ENCODE measurements at regions not wholly inside any gene's neighbourhood (a gene's known extent, or its start where the extent isn't known, plus 50 kb on each side); places are given as distances from the start of the nearest gene placed in this dataset.

DNA sequence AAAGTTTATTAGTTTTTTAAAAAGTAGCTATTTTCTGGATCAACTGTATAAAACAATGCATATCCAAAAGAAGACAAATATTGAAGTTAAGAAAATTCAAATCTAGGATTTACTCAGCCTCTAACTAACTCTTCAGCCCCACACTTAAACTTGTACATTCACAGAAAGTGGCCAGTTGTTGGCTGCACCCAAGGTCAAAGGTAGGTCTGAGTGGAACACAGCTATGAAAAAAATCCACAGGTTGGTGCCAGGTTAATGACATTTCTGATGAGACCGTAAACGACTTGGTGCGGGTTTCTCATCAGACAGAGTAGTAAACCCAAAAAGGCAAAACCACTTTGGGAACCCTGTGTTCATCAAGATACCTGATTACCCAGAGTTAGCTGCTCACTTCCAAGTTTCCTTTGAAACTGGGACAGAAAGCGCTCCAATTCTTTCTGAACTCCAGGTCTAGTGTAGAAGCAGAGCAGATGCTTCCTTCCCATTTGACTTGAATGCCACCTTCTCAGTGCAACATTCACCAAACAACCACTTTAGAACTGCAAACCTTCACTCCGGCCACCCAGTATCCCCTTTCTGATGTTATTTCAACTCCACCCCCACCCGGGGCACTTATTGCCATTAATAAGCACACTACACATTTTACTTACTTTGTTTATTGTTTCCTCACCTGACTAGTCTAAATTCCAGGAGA lies 208.3 kb upstream of the STARD13 start:
- no peak for TF ChIP-seq TAF1 (IDR thresholded peaks at IDR 0.05; ENCODE audit: borderline replicate concordance, insufficient read depth, low read length)
- TF ChIP-seq, protein P1, sequence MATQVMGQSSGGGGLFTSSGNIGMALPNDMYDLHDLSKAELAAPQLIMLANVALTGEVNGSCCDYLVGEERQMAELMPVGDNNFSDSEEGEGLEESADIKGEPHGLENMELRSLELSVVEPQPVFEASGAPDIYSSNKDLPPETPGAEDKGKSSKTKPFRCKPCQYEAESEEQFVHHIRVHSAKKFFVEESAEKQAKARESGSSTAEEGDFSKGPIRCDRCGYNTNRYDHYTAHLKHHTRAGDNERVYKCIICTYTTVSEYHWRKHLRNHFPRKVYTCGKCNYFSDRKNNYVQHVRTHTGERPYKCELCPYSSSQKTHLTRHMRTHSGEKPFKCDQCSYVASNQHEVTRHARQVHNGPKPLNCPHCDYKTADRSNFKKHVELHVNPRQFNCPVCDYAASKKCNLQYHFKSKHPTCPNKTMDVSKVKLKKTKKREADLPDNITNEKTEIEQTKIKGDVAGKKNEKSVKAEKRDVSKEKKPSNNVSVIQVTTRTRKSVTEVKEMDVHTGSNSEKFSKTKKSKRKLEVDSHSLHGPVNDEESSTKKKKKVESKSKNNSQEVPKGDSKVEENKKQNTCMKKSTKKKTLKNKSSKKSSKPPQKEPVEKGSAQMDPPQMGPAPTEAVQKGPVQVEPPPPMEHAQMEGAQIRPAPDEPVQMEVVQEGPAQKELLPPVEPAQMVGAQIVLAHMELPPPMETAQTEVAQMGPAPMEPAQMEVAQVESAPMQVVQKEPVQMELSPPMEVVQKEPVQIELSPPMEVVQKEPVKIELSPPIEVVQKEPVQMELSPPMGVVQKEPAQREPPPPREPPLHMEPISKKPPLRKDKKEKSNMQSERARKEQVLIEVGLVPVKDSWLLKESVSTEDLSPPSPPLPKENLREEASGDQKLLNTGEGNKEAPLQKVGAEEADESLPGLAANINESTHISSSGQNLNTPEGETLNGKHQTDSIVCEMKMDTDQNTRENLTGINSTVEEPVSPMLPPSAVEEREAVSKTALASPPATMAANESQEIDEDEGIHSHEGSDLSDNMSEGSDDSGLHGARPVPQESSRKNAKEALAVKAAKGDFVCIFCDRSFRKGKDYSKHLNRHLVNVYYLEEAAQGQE (IDR thresholded peaks at IDR 0.05; ENCODE audit: insufficient read depth in 1 of 2, low read depth in 2 of 2, low read length in 2 of 2), result no peak
- TF ChIP-seq POLR2AphosphoS5 (IDR thresholded peaks at IDR 0.05; ENCODE audit: low read depth, low read length), result no peak
- TF ChIP-seq FOXP2 (optimal IDR thresholded peaks at IDR 0.05; ENCODE audit: borderline replicate concordance, extremely low read depth, extremely low read length, insufficient read depth), result no peak
- TF ChIP-seq SIN3A (IDR thresholded peaks at IDR 0.05; ENCODE audit: borderline replicate concordance, insufficient read depth, low read length), result no peak

GRCh38 chr13:33494596-33495204 lies 209.1 kb upstream of the STARD13 start:
- peak; percentile 20 for TF ChIP-seq FOXP2 (optimal IDR thresholded peaks at IDR 0.05; ENCODE audit: borderline replicate concordance, extremely low read depth, extremely low read length, insufficient read depth)
- no peak for TF ChIP-seq POLR2AphosphoS5 (IDR thresholded peaks at IDR 0.05; ENCODE audit: low read depth, low read length)
- no peak for TF ChIP-seq TAF1 (IDR thresholded peaks at IDR 0.05; ENCODE audit: borderline replicate concordance, insufficient read depth, low read length)
- TF ChIP-seq SIN3A (IDR thresholded peaks at IDR 0.05; ENCODE audit: borderline replicate concordance, insufficient read depth, low read length), result no peak
- TF ChIP-seq, protein P1 (IDR thresholded peaks at IDR 0.05; ENCODE audit: insufficient read depth in 1 of 2, low read depth in 2 of 2, low read length in 2 of 2), result peak in 1 of 2 experiments; percentile 58; a peak in 1 of 4 replicates

DNA sequence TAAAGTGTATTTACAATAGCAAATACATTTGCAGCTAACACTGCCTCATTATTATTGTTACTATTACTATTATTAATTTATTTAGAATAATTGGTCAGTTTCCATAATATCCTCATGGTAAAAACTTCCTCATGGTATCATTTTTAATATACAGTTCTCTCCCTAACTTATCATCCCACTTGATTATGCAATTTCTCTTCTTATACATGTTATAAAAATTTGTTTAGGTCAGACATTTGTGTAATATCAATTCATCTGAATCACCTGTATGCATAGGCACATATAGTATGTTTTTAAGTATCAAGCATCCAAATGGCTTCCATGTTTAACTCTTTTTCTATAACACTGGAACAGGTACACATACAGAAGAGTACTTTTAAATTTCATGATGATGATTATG lies 210.8 kb upstream of the STARD13 start:
- TF ChIP-seq, protein P1 (IDR thresholded peaks at IDR 0.05; ENCODE audit: insufficient read depth in 1 of 2, low read depth in 2 of 2, low read length in 2 of 2), result no peak
- TF ChIP-seq POLR2AphosphoS5 (IDR thresholded peaks at IDR 0.05; ENCODE audit: low read depth, low read length) (no peak), FOXP2 (optimal IDR thresholded peaks at IDR 0.05; ENCODE audit: borderline replicate concordance, extremely low read depth, extremely low read length, insufficient read depth) (no peak), SIN3A (IDR thresholded peaks at IDR 0.05; ENCODE audit: borderline replicate concordance, insufficient read depth, low read length) (no peak), TAF1 (IDR thresholded peaks at IDR 0.05; ENCODE audit: borderline replicate concordance, insufficient read depth, low read length) (no peak)

- TF ChIP-seq POLR2AphosphoS5 (IDR thresholded peaks at IDR 0.05; ENCODE audit: low read depth, low read length) (no peak), TAF1 (IDR thresholded peaks at IDR 0.05; ENCODE audit: borderline replicate concordance, insufficient read depth, low read length) (peak; percentile 36; the same call in 1 of the 2 replicates), FOXP2 (optimal IDR thresholded peaks at IDR 0.05; ENCODE audit: borderline replicate concordance, extremely low read depth, extremely low read length, insufficient read depth) (no peak), SIN3A (IDR thresholded peaks at IDR 0.05; ENCODE audit: borderline replicate concordance, insufficient read depth, low read length) (no peak)
- TF ChIP-seq, protein P1 (IDR thresholded peaks at IDR 0.05; ENCODE audit: insufficient read depth in 1 of 2, low read depth in 2 of 2, low read length in 2 of 2), result no peak
These were observed 211.7 kb upstream of the STARD13 start for GRCh38 chr13:33497146-33497845.
